ENCODE measurements at regions not wholly inside any gene's neighbourhood (a gene's known extent, or its start where the extent isn't known, plus 50 kb on each side); places are given as distances from the start of the nearest gene placed in this dataset.

- TF ChIP-seq POLR2AphosphoS5 (IDR thresholded peaks at IDR 0.05; ENCODE audit: low read depth, low read length), result no peak
- TF ChIP-seq POLR2A (IDR thresholded peaks at IDR 0.05; ENCODE audit: low read depth, low read length), result no peak
- no peak for TF ChIP-seq SPI1 (IDR thresholded peaks at IDR 0.05; ENCODE audit: low read depth, low read length)
- TF ChIP-seq TAF1 (IDR thresholded peaks at IDR 0.05; ENCODE audit: low read depth, low read length), result no peak
- no peak for TF ChIP-seq POU2F2 (IDR thresholded peaks at IDR 0.05; ENCODE audit: low read depth, low read length)
- TF ChIP-seq PAX5 (IDR thresholded peaks at IDR 0.05; ENCODE audit: insufficient read depth, low read length, severe bottlenecking), result no peak
Observed at GRCh38 chr5:74460694-74461093, 179.8 kb downstream of the ENC1 start.

All from GM12891 (cell line).